ENCODE measurements at regions not wholly inside any gene's neighbourhood (a gene's known extent, or its start where the extent isn't known, plus 50 kb on each side); places are given as distances from the start of the nearest gene placed in this dataset.

DNA sequence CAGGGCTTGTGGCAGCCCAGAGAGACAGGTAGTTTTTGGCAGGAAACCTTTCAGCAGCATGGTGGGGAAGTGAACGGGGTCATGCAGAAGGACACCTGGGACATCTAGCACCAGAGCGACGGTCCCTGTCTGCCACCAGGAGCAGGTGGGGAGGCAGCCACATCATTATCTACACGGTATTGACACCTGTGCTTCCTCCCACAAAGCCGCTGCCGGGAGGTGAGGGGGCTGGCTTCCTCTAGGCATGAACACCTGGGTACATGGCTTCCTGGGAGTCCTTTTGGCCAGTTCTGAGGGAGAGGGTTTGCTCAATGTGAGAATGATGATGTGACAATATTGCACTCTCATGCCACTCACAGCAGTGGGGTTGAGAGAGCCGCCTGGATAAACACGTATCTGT, 275.2 kb downstream of the ACTR3B start:
- Histone ChIP-seq H3K4me1 (no peaks in the 10 kb centered on the region), H3K27ac (no peak overlapping the region), H3K27me3 (no peaks in the 10 kb centered on the region), H3K36me3 (no peaks in the 10 kb centered on the region), H3K9me3 (no peaks in the 10 kb centered on the region), H3K4me3 (no peak overlapping the region)
- no peak for ATAC-seq
- in situ Hi-C loops (cut with MboI; ENCODE audit: low sequenced_read_pairs in 4 of 4) (no loop called here), intact Hi-C loops (cut with DNase I; ENCODE audit: low total_unique reads) (no loop called here)
- TF ChIP-seq POLR2A (IDR thresholded peaks at IDR 0.05) = no peak
- TF ChIP-seq, protein P1, sequence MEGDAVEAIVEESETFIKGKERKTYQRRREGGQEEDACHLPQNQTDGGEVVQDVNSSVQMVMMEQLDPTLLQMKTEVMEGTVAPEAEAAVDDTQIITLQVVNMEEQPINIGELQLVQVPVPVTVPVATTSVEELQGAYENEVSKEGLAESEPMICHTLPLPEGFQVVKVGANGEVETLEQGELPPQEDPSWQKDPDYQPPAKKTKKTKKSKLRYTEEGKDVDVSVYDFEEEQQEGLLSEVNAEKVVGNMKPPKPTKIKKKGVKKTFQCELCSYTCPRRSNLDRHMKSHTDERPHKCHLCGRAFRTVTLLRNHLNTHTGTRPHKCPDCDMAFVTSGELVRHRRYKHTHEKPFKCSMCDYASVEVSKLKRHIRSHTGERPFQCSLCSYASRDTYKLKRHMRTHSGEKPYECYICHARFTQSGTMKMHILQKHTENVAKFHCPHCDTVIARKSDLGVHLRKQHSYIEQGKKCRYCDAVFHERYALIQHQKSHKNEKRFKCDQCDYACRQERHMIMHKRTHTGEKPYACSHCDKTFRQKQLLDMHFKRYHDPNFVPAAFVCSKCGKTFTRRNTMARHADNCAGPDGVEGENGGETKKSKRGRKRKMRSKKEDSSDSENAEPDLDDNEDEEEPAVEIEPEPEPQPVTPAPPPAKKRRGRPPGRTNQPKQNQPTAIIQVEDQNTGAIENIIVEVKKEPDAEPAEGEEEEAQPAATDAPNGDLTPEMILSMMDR (IDR thresholded peaks at IDR 0.05 in 4 of 5, conservative IDR thresholded peaks at IDR 0.05 in 1 of 5) = no peak
- no peak for DNase-seq

DNA sequence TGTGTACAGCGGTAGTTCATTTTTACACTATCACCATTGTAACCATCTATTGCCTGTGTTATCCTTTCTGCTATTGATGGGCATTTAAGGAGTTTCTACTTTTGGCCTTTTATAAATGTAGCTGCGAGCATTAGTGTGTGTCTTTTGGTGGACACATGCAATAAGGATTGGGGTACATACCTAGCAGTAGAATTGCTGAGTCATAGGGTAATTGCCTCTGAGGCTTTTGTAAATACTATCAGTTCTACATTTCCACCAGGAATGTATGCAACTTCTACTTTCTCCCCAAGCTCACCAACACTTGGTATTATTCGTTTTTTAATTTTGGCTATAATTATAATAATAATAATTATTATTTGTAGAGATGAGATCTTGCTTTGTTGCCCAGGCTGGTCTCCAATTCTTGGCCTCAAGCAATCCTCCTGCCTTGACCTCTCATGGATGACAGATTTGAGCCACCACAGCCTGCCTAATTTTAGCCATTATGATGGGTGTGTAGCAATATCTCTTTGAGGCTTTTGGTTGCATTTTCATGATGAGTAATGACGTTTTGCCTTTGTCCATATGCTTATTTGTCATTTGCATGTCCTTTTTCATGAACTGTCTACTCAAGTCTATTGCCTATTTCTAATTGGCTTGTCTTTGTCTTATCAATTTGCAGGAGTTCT, 277.0 kb downstream of the ACTR3B start:
- DNase-seq = no peak
- no peak overlapping the region for H3K27ac ChIP-seq
- intact Hi-C loops (cut with DNase I; ENCODE audit: low total_unique reads) (no loop called here), in situ Hi-C loops (cut with MboI; ENCODE audit: low sequenced_read_pairs in 4 of 4) (no loop called here)
- H3K4me1 ChIP-seq = no peaks in the 10 kb centered on the region
- TF ChIP-seq, protein P1 (IDR thresholded peaks at IDR 0.05 in 4 of 5, conservative IDR thresholded peaks at IDR 0.05 in 1 of 5) = no peak
- no peak for TF ChIP-seq POLR2A (IDR thresholded peaks at IDR 0.05)
- no peak for ATAC-seq
- no peak overlapping the region for H3K4me3 ChIP-seq
- no peaks in the 10 kb centered on the region for H3K36me3 ChIP-seq
- H3K9me3 ChIP-seq = no peaks in the 10 kb centered on the region
- no peaks in the 10 kb centered on the region for H3K27me3 ChIP-seq

DNA sequence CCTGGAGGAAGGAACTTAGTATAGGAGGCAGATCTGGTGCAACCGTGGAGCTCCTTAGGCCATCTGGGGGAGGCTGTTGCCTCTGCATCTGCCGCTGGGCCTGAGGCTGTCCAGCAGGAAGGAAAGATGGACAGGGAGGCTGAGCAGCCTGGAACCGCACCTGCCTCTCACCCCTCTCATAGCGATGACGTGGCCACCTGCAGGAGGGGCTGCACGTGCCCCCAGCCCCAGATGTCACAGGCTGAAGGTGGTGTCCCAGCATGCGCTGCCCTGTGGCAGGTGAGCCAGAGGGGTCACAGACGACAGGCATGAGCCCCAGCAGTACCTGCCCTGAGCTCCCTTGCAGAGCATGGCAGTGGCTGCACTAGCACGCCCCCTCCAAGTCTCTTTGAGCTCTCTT, 283.9 kb downstream of the ACTR3B start:
- intact Hi-C loops (cut with DNase I; ENCODE audit: low total_unique reads) (no loop called here), in situ Hi-C loops (cut with MboI; ENCODE audit: low sequenced_read_pairs in 4 of 4) (no loop called here)
- no peak overlapping the region for H3K4me3 ChIP-seq
- H3K4me1 ChIP-seq = no peaks in the 10 kb centered on the region
- no peak overlapping the region for H3K27ac ChIP-seq
- ATAC-seq (no peak), DNase-seq (no peak)
- no peaks in the 10 kb centered on the region for H3K9me3 ChIP-seq
- TF ChIP-seq, protein P1 (IDR thresholded peaks at IDR 0.05 in 4 of 5, conservative IDR thresholded peaks at IDR 0.05 in 1 of 5) = no peak
- no peak for TF ChIP-seq POLR2A (IDR thresholded peaks at IDR 0.05)
- H3K36me3 ChIP-seq = no peaks in the 10 kb centered on the region
- H3K27me3 ChIP-seq = no peaks in the 10 kb centered on the region

DNA sequence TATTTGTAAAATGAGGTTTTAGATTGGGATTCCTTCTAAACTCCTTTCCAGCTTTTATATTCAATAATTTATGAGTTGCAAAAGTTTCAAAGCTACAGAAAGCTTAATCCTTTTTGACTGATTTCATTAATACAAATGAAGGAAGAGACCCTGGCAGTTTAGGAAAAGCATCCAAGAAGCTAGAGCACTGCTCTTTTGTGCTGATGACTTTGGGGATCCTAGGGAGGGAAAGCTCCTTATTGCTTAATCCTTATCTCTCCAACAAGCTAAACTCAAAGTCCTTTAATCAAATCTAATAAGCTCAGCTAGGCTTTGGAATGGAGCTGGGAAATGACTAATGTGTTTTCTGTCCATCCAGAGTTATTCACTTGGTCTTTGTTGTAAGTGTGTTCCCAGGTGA, 285.4 kb downstream of the ACTR3B start:
- no peaks in the 10 kb centered on the region for H3K9me3 ChIP-seq
- no peak overlapping the region for H3K4me3 ChIP-seq
- no peaks in the 10 kb centered on the region for H3K36me3 ChIP-seq
- H3K4me1 ChIP-seq = no peaks in the 10 kb centered on the region
- in situ Hi-C loops (cut with MboI; ENCODE audit: low sequenced_read_pairs in 4 of 4) = no loop called here
- H3K27me3 ChIP-seq = no peaks in the 10 kb centered on the region
- no peak for ATAC-seq
- no peak overlapping the region for H3K27ac ChIP-seq
- intact Hi-C loops (cut with DNase I; ENCODE audit: low total_unique reads) = no loop called here
- DNase-seq = no peak
- TF ChIP-seq, protein P1 (IDR thresholded peaks at IDR 0.05 in 4 of 5, conservative IDR thresholded peaks at IDR 0.05 in 1 of 5) = no peak
- no peak for TF ChIP-seq POLR2A (IDR thresholded peaks at IDR 0.05)

Data from gastrocnemius medialis (tissue), 4 donors.